ENCODE measurements at regions not wholly inside any gene's neighbourhood (a gene's known extent, or its start where the extent isn't known, plus 50 kb on each side); places are given as distances from the start of the nearest gene placed in this dataset.

DNA sequence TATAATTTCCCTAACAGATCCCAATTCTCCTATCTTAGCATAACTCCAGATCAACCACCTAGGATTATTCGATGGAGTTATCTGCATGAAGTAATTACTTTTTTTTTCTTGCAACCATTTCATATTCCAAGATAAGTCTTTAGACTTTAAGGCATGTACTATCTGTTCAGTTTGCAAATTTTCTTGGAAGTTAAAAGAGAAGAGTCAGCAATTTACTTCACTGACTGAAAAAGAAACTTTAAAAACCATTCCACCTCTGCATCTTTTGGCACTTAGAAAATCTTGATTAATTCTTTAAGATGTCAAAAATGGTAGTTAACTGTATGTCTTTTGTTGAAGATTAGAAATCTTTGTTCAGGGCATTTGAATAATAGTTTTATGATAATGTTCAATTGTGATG is 830.5 kb upstream of the KLHL29 start:
- H3K9me3 ChIP-seq, result no peaks in the 10 kb centered on the region

DNA sequence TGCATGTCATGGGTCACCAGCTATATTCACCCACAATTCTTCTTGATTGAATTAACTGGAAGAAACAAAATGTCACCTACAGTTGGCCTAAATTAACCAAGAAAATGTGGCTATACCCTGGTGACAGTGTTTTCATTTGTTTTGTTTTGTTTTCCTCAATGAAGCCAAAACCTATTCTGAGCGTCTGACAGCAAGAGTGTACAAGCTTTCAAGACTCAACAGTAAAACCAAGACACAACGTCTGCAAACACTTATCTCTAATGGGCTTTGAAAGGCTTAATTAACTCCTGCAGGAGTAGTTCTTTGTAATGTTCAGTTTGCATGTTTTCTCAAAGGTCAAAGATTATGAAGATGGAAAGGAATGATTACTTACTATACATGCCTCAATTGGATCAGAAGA is 827.6 kb upstream of the KLHL29 start:
- WGBS, 3 donors, result 52 to 57% (median 54%) methylated on average over 2 of the region's 2 CpGs
- H3K4me1 ChIP-seq, result no peaks in the 10 kb centered on the region
- DNase-seq, result no peak
- H3K27ac ChIP-seq, result no peak overlapping the region
- intact Hi-C loops (cut with DNase I), result no loop called here
- H3K9me3 ChIP-seq, result no peaks in the 10 kb centered on the region
- TF ChIP-seq, protein P1, sequence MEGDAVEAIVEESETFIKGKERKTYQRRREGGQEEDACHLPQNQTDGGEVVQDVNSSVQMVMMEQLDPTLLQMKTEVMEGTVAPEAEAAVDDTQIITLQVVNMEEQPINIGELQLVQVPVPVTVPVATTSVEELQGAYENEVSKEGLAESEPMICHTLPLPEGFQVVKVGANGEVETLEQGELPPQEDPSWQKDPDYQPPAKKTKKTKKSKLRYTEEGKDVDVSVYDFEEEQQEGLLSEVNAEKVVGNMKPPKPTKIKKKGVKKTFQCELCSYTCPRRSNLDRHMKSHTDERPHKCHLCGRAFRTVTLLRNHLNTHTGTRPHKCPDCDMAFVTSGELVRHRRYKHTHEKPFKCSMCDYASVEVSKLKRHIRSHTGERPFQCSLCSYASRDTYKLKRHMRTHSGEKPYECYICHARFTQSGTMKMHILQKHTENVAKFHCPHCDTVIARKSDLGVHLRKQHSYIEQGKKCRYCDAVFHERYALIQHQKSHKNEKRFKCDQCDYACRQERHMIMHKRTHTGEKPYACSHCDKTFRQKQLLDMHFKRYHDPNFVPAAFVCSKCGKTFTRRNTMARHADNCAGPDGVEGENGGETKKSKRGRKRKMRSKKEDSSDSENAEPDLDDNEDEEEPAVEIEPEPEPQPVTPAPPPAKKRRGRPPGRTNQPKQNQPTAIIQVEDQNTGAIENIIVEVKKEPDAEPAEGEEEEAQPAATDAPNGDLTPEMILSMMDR (IDR thresholded peaks at IDR 0.05), result no peak
- no peak for ATAC-seq
- no peaks in the 10 kb centered on the region for H3K27me3 ChIP-seq (ENCODE audit: insufficient read depth in 3 of 3, low read length in 2 of 3)
- H3K4me3 ChIP-seq, result no peak overlapping the region
- no peaks in the 10 kb centered on the region for H3K36me3 ChIP-seq (ENCODE audit: insufficient read depth in 1 of 2, low read depth in 1 of 2)

More for the DNA sequence above, 830.5 kb upstream of the KLHL29 start:
- intact Hi-C loops (cut with DNase I), result no loop called here
- Histone ChIP-seq H3K27ac (no peak overlapping the region), H3K4me3 (no peak overlapping the region), H3K4me1 (no peaks in the 10 kb centered on the region), H3K36me3 (ENCODE audit: insufficient read depth in 1 of 2, low read depth in 1 of 2) (no peaks in the 10 kb centered on the region), H3K27me3 (ENCODE audit: insufficient read depth in 3 of 3, low read length in 2 of 3) (no peaks in the 10 kb centered on the region)
- no peak for ATAC-seq
- TF ChIP-seq, protein P1 (IDR thresholded peaks at IDR 0.05), result no peak
- WGBS, 3 donors, result 82 to 93% (median 91%) methylated on average over 1 of the region's 1 CpG
- DNase-seq, result no peak

DNA sequence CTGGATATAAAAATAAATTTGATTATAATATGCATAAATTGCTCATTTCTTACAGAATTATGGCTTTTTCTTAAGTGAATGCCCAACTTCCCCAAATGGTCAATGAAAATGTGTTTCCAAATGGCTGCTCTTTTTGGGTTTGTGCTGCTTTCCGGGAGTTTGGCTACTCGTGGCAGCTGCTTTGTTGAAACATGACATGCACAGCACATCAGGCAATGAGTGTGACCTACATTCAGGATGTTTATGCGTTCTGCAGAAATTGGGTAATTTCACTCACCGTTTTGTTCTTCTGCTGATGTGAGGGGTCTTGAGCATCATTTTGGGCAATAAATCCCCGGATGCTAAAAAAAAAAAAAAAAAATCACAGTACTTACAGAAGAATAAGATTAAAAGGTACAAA is 825.0 kb upstream of the KLHL29 start:
- Histone ChIP-seq H3K9me3 (no peaks in the 10 kb centered on the region), H3K4me1 (no peaks in the 10 kb centered on the region), H3K27me3 (ENCODE audit: insufficient read depth in 3 of 3, low read length in 2 of 3) (no peaks in the 10 kb centered on the region), H3K27ac (no peak overlapping the region), H3K36me3 (ENCODE audit: insufficient read depth in 1 of 2, low read depth in 1 of 2) (no peaks in the 10 kb centered on the region), H3K4me3 (no peak overlapping the region)
- intact Hi-C loops (cut with DNase I), result no loop called here
- no peak for ATAC-seq
- DNase-seq, result no peak
- TF ChIP-seq, protein P1 (IDR thresholded peaks at IDR 0.05), result no peak
- 51 to 55% (median 53%) methylated on average over 5 of the region's 5 CpGs for WGBS, 3 donors

DNA sequence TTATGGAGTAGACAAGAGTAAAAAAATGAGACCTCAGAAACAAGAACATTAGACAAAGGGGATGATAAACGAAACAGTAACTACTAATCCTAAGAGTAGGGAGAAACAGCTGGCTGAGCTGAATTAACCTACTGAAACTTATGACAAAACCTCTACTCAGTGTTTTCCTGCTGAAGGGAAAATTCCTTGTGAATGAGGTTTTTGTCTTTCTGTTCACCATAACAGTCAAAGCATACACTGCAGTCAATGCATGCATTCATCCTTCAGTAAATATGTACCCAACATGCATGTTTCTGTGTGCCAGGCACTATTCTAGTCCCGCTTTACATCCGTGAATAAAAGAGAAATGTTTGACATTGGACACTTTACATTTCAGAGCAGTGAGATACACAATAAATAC is 805.6 kb upstream of the KLHL29 start:
- H3K36me3 ChIP-seq (ENCODE audit: insufficient read depth in 1 of 2, low read depth in 1 of 2), result no peaks in the 10 kb centered on the region
- WGBS, 3 donors, result 40 to 53% (median 45%) methylated on average over 3 of the region's 3 CpGs
- ATAC-seq (no peak), DNase-seq (no peak)
- intact Hi-C loops (cut with DNase I), result no loop called here
- no peaks in the 10 kb centered on the region for H3K4me1 ChIP-seq
- TF ChIP-seq, protein P1 (IDR thresholded peaks at IDR 0.05), result no peak
- no peak overlapping the region for H3K4me3 ChIP-seq
- H3K27me3 ChIP-seq (ENCODE audit: insufficient read depth in 3 of 3, low read length in 2 of 3), result no peaks in the 10 kb centered on the region
- no peak overlapping the region for H3K27ac ChIP-seq
- H3K9me3 ChIP-seq, result no peaks in the 10 kb centered on the region

DNA sequence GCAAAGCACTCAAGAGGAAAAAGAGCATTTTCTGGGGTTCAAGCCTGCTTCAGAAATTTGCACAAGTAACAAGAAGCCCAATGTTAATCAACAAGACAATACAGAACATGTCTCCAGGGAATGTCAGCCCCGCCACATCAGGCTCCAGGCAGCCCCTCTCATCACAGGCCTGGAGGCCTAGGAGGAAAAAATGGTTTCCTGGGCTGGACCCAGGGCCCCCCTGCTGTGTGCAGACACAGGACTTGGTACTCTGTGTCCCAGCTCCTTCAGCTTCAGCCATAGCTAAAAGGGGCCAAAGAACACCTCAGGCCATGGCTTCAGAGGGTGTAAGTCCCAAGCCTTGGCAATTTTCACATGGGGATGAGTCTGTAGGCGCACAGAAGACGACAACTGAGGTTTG is 802.9 kb upstream of the KLHL29 start:
- WGBS, 3 donors, result 64 to 65% (median 64%) methylated on average over 3 of the region's 3 CpGs
- H3K27me3 ChIP-seq (ENCODE audit: insufficient read depth in 3 of 3, low read length in 2 of 3), result no peaks in the 10 kb centered on the region
- ATAC-seq (no peak), DNase-seq (no peak)
- H3K9me3 ChIP-seq, result no peaks in the 10 kb centered on the region
- no peak overlapping the region for H3K27ac ChIP-seq
- no peaks in the 10 kb centered on the region for H3K36me3 ChIP-seq (ENCODE audit: insufficient read depth in 1 of 2, low read depth in 1 of 2)
- TF ChIP-seq, protein P1 (IDR thresholded peaks at IDR 0.05), result no peak
- intact Hi-C loops (cut with DNase I), result no loop called here
- no peaks in the 10 kb centered on the region for H3K4me1 ChIP-seq
- no peak overlapping the region for H3K4me3 ChIP-seq

All from psoas muscle (tissue), 7 donors.